ENCODE measurements at regions not wholly inside any gene's neighbourhood (a gene's known extent, or its start where the extent isn't known, plus 50 kb on each side); places are given as distances from the start of the nearest gene placed in this dataset.

- Histone ChIP-seq H3K9me3 (ENCODE audit: control insufficient read depth, insufficient read depth, low read length) (no peaks in the 10 kb centered on the region), H3K4me1 (ENCODE audit: control insufficient read depth, insufficient read depth, low read length) (peaks cover 8% of the 10 kb centered on the region), H3K4me3 (ENCODE audit: low read depth, low read length) (no peak overlapping the region), H3K36me3 (ENCODE audit: control insufficient read depth, insufficient read depth, low read length) (no peaks in the 10 kb centered on the region), H3K27ac (ENCODE audit: low read depth, low read length) (no peak overlapping the region), H3K27me3 (ENCODE audit: control insufficient read depth, insufficient read depth, low read length) (no peaks in the 10 kb centered on the region)
- WGBS (ENCODE audit: insufficient coverage): 100% methylated on average over 3 of the region's 4 CpGs
- DNase-seq (ENCODE audit: low read depth in 4 of 6, low spot score in 6 of 6): no peak
Observed at GRCh38 chr6:6889601-6890000, 218.2 kb upstream of the RREB1 start.

- Histone ChIP-seq H3K36me3 (ENCODE audit: control insufficient read depth, insufficient read depth, low read length) (no peaks in the 10 kb centered on the region), H3K27ac (ENCODE audit: low read depth, low read length) (no peak overlapping the region), H3K4me1 (ENCODE audit: control insufficient read depth, insufficient read depth, low read length) (peaks cover 8% of the 10 kb centered on the region), H3K27me3 (ENCODE audit: control insufficient read depth, insufficient read depth, low read length) (no peaks in the 10 kb centered on the region), H3K9me3 (ENCODE audit: control insufficient read depth, insufficient read depth, low read length) (no peaks in the 10 kb centered on the region), H3K4me3 (ENCODE audit: low read depth, low read length) (no peak overlapping the region)
- DNase-seq (ENCODE audit: low read depth in 4 of 6, low spot score in 6 of 6): no peak
- 17% methylated on average over 6 of the region's 6 CpGs for WGBS (ENCODE audit: insufficient coverage)
Observed at GRCh38 chr6:6890400-6890858, 217.3 kb upstream of the RREB1 start.

GRCh38 chr6:6891125-6891721 lies 216.5 kb upstream of the RREB1 start:
- Histone ChIP-seq H3K4me3 (ENCODE audit: low read depth, low read length) (no peak overlapping the region), H3K27me3 (ENCODE audit: control insufficient read depth, insufficient read depth, low read length) (no peaks in the 10 kb centered on the region), H3K27ac (ENCODE audit: low read depth, low read length) (no peak overlapping the region), H3K9me3 (ENCODE audit: control insufficient read depth, insufficient read depth, low read length) (no peaks in the 10 kb centered on the region), H3K36me3 (ENCODE audit: control insufficient read depth, insufficient read depth, low read length) (no peaks in the 10 kb centered on the region), H3K4me1 (ENCODE audit: control insufficient read depth, insufficient read depth, low read length) (peaks cover 8% of the 10 kb centered on the region)
- DNase-seq (ENCODE audit: low read depth in 4 of 6, low spot score in 6 of 6): no peak
- 100% methylated on average over 5 of the region's 8 CpGs for WGBS (ENCODE audit: insufficient coverage)

- Histone ChIP-seq H3K4me3 (ENCODE audit: low read depth, low read length) (no peak overlapping the region), H3K27ac (ENCODE audit: low read depth, low read length) (no peak overlapping the region), H3K27me3 (ENCODE audit: control insufficient read depth, insufficient read depth, low read length) (no peaks in the 10 kb centered on the region), H3K4me1 (ENCODE audit: control insufficient read depth, insufficient read depth, low read length) (peaks cover 8% of the 10 kb centered on the region), H3K9me3 (ENCODE audit: control insufficient read depth, insufficient read depth, low read length) (no peaks in the 10 kb centered on the region), H3K36me3 (ENCODE audit: control insufficient read depth, insufficient read depth, low read length) (no peaks in the 10 kb centered on the region)
- 73% methylated on average over 3 of the region's 6 CpGs for whole genome bisulfite sequencing (ENCODE audit: insufficient coverage)
- DNase-seq (ENCODE audit: low read depth in 4 of 6, low spot score in 6 of 6): no peak
Observed at GRCh38 chr6:6891949-6892461, 215.8 kb upstream of the RREB1 start.

- Histone ChIP-seq H3K4me3 (ENCODE audit: low read depth, low read length) (no peak overlapping the region), H3K9me3 (ENCODE audit: control insufficient read depth, insufficient read depth, low read length) (no peaks in the 10 kb centered on the region), H3K27ac (ENCODE audit: low read depth, low read length) (no peak overlapping the region), H3K27me3 (ENCODE audit: control insufficient read depth, insufficient read depth, low read length) (no peaks in the 10 kb centered on the region), H3K36me3 (ENCODE audit: control insufficient read depth, insufficient read depth, low read length) (no peaks in the 10 kb centered on the region), H3K4me1 (ENCODE audit: control insufficient read depth, insufficient read depth, low read length) (peaks cover 8% of the 10 kb centered on the region)
- no peak for DNase-seq (ENCODE audit: low read depth in 4 of 6, low spot score in 6 of 6)
- WGBS (ENCODE audit: insufficient coverage): 71% methylated on average over 13 of the region's 17 CpGs
Observed at GRCh38 chr6:6892744-6893583, 214.8 kb upstream of the RREB1 start.

GRCh38 chr6:6893701-6894100 lies 214.1 kb upstream of the RREB1 start:
- H3K4me3 ChIP-seq (ENCODE audit: low read depth, low read length): no peak overlapping the region
- no peak overlapping the region for H3K27ac ChIP-seq (ENCODE audit: low read depth, low read length)
- WGBS (ENCODE audit: insufficient coverage): 76% methylated on average over 18 of the region's 19 CpGs
- peaks cover 8% of the 10 kb centered on the region for H3K4me1 ChIP-seq (ENCODE audit: control insufficient read depth, insufficient read depth, low read length)
- no peaks in the 10 kb centered on the region for H3K27me3 ChIP-seq (ENCODE audit: control insufficient read depth, insufficient read depth, low read length)
- DNase-seq (ENCODE audit: low read depth in 4 of 6, low spot score in 6 of 6): no peak
- no peaks in the 10 kb centered on the region for H3K9me3 ChIP-seq (ENCODE audit: control insufficient read depth, insufficient read depth, low read length)
- H3K36me3 ChIP-seq (ENCODE audit: control insufficient read depth, insufficient read depth, low read length): no peaks in the 10 kb centered on the region

- H3K27me3 ChIP-seq (ENCODE audit: control insufficient read depth, insufficient read depth, low read length): peaks cover 2% of the 10 kb centered on the region
- DNase-seq (ENCODE audit: low read depth in 4 of 6, low spot score in 6 of 6): no peak
- H3K9me3 ChIP-seq (ENCODE audit: control insufficient read depth, insufficient read depth, low read length): no peaks in the 10 kb centered on the region
- H3K27ac ChIP-seq (ENCODE audit: low read depth, low read length): no peak overlapping the region
- H3K36me3 ChIP-seq (ENCODE audit: control insufficient read depth, insufficient read depth, low read length): no peaks in the 10 kb centered on the region
- 86% methylated on average over 1 of the region's 3 CpGs for WGBS (ENCODE audit: insufficient coverage)
- no peak overlapping the region for H3K4me3 ChIP-seq (ENCODE audit: low read depth, low read length)
- H3K4me1 ChIP-seq (ENCODE audit: control insufficient read depth, insufficient read depth, low read length): peaks cover 2% of the 10 kb centered on the region
Observed at GRCh38 chr6:6895929-6896328, 211.8 kb upstream of the RREB1 start.

- no peak overlapping the region for H3K27ac ChIP-seq (ENCODE audit: low read depth, low read length)
- DNase-seq (ENCODE audit: low read depth in 4 of 6, low spot score in 6 of 6): no peak
- H3K9me3 ChIP-seq (ENCODE audit: control insufficient read depth, insufficient read depth, low read length): no peaks in the 10 kb centered on the region
- H3K4me3 ChIP-seq (ENCODE audit: low read depth, low read length): no peak overlapping the region
- no CpG with 5 or more reads among the region's 3 CpGs for WGBS (ENCODE audit: insufficient coverage)
- H3K27me3 ChIP-seq (ENCODE audit: control insufficient read depth, insufficient read depth, low read length): peaks cover 2% of the 10 kb centered on the region
- no peaks in the 10 kb centered on the region for H3K4me1 ChIP-seq (ENCODE audit: control insufficient read depth, insufficient read depth, low read length)
- no peaks in the 10 kb centered on the region for H3K36me3 ChIP-seq (ENCODE audit: control insufficient read depth, insufficient read depth, low read length)
Observed at GRCh38 chr6:6897140-6897539, 210.6 kb upstream of the RREB1 start.

GRCh38 chr6:6900569-6901204 lies 207.1 kb upstream of the RREB1 start:
- Histone ChIP-seq H3K36me3 (ENCODE audit: control insufficient read depth, insufficient read depth, low read length) (no peaks in the 10 kb centered on the region), H3K27me3 (ENCODE audit: control insufficient read depth, insufficient read depth, low read length) (peaks cover 8% of the 10 kb centered on the region), H3K4me1 (ENCODE audit: control insufficient read depth, insufficient read depth, low read length) (peaks cover 3% of the 10 kb centered on the region), H3K4me3 (ENCODE audit: low read depth, low read length) (no peak overlapping the region), H3K27ac (ENCODE audit: low read depth, low read length) (no peak overlapping the region), H3K9me3 (ENCODE audit: control insufficient read depth, insufficient read depth, low read length) (no peaks in the 10 kb centered on the region)
- no peak for DNase-seq (ENCODE audit: low read depth in 4 of 6, low spot score in 6 of 6)
- 63% methylated on average over 8 of the region's 15 CpGs for WGBS (ENCODE audit: insufficient coverage)

Measured in spinal cord (tissue), 9 donors.